SK-N-SH treated with all-trans-retinoic acid at 6 μM for 48 hours (cell line): ENCODE measurements at regions not wholly inside any gene's neighbourhood (a gene's known extent, or its start where the extent isn't known, plus 50 kb on each side); places are given as distances from the start of the nearest gene placed in this dataset.

ENCODE experiments used
- ATAC-seq: fragments of 200-7000 bp; cut with Tn5 transposase; 3 replicates; pipeline ENCODE4 v1.9.1; 2020; ENCODE audit warnings: mild to moderate bottlenecking, moderate library complexity
- ARNTL ChIP-seq: fragments of 450-650 bp; formaldehyde crosslinking; IDR thresholded peaks from 2 replicates; pipeline ENCODE4 v1.5.0; 2020; ENCODE audit warnings: low read depth, mild to moderate bottlenecking, moderate library complexity, borderline replicate concordance
- BACH2 ChIP-seq: fragments of 250-450 bp; sonication (Bioruptor Pico); IDR thresholded peaks from 2 replicates; pipeline ENCODE4 v1.9.0; 2021; ENCODE audit warnings: mild to moderate bottlenecking, borderline replicate concordance
- CSDC2 ChIP-seq: fragments of 250-450 bp; sonication (Bioruptor Pico); IDR thresholded peaks from 2 replicates; pipeline ENCODE4 v1.5.0; 2020; ENCODE audit warnings: mild to moderate bottlenecking, moderate library complexity
- GLIS3 ChIP-seq: fragments of 250-450 bp; sonication (Bioruptor Pico); IDR thresholded peaks from 2 replicates; pipeline ENCODE4 v1.5.0; 2020; ENCODE audit warnings: mild to moderate bottlenecking, moderate library complexity
- ISL1 ChIP-seq: fragments of 250-450 bp; sonication (Bioruptor Pico); IDR thresholded peaks from 2 replicates; pipeline ENCODE4 v2.1.2; 2022; ENCODE audit warnings: mild to moderate bottlenecking, moderate library complexity
- OSR1 ChIP-seq: fragments of 250-450 bp; sonication (Bioruptor Pico); IDR thresholded peaks from 2 replicates; pipeline ENCODE4 v1.8.0; 2022; ENCODE audit warnings: moderate library complexity, mild to moderate bottlenecking, inconsistent platforms
- POU6F1 ChIP-seq: fragments of 250-450 bp; sonication (Bioruptor Pico); IDR thresholded peaks from 2 replicates; pipeline ENCODE4 v1.8.0; 2021; ENCODE audit warnings: low read depth, mild to moderate bottlenecking, moderate library complexity, borderline replicate concordance
- PPARA ChIP-seq: fragments of 250-450 bp; sonication (Bioruptor Pico); IDR thresholded peaks from 2 replicates; pipeline ENCODE4 v1.5.0; 2020; ENCODE audit warnings: mild to moderate bottlenecking, borderline replicate concordance
- RARB ChIP-seq: fragments of 250-450 bp; sonication (Bioruptor Pico); IDR thresholded peaks from 2 replicates; pipeline ENCODE4 v1.8.0; 2021; ENCODE audit warnings: mild to moderate bottlenecking, moderate library complexity
- SNAI2 ChIP-seq: fragments of 250-450 bp; sonication (Bioruptor Pico); IDR thresholded peaks from 2 replicates; pipeline ENCODE4 v1.5.0; 2020; ENCODE audit warnings: mild to moderate bottlenecking, moderate library complexity
- TCF4 ChIP-seq: fragments of 250-450 bp; sonication (Bioruptor Pico); IDR thresholded peaks from 2 replicates; pipeline ENCODE4 v1.8.0; 2021; ENCODE audit warnings: mild to moderate bottlenecking, moderate library complexity, borderline replicate concordance
- TOX ChIP-seq: fragments of 250-450 bp; sonication (Bioruptor Pico); IDR thresholded peaks from 2 replicates; pipeline ENCODE4 v1.8.0; 2021; ENCODE audit warnings: mild to moderate bottlenecking, moderate library complexity, borderline replicate concordance
- TSHZ2 ChIP-seq: fragments of 250-450 bp; sonication (Bioruptor Pico); IDR thresholded peaks from 2 replicates; pipeline ENCODE4 v1.5.0; 2020; ENCODE audit warnings: mild to moderate bottlenecking, moderate library complexity
- ZFP3 ChIP-seq: fragments of 250-450 bp; sonication (Bioruptor Pico); IDR thresholded peaks from 2 replicates; pipeline ENCODE4 v1.5.0; 2020; ENCODE audit warnings: mild to moderate bottlenecking, moderate library complexity
- ZFP30 ChIP-seq: fragments of 450-650 bp; formaldehyde crosslinking; IDR thresholded peaks from 2 replicates; pipeline ENCODE4 v1.5.0; 2022; ENCODE audit warnings: mild to moderate bottlenecking, moderate library complexity
- ZNF565 ChIP-seq: fragments of 450-650 bp; formaldehyde crosslinking; conservative IDR thresholded peaks from 2 replicates; pipeline ENCODE4 v1.5.0; 2020; ENCODE audit warnings: low read depth, mild to moderate bottlenecking, moderate library complexity
- ZNF70 ChIP-seq: fragments of 450-650 bp; formaldehyde crosslinking; IDR thresholded peaks from 2 replicates; pipeline ENCODE4 v1.5.0; 2020; ENCODE audit warnings: mild to moderate bottlenecking, moderate library complexity
- ZNF8 ChIP-seq: fragments of 450-650 bp; formaldehyde crosslinking; IDR thresholded peaks from 2 replicates; pipeline ENCODE4 v1.5.0; 2020; ENCODE audit warnings: mild to moderate bottlenecking, moderate library complexity
- TF ChIP-seq, protein P1 (sequence below): fragments of 250-450 bp; sonication (Bioruptor Pico); IDR thresholded peaks from 2 replicates; pipeline ENCODE4 v1.5.1; 2020; ENCODE audit warnings: low read depth, mild to moderate bottlenecking, moderate library complexity
- TF ChIP-seq, protein P2 (sequence below): fragments of 250-450 bp; sonication (Bioruptor Pico); IDR thresholded peaks from 2 replicates; pipeline ENCODE4 v1.8.0; 2020; ENCODE audit warnings: mild to moderate bottlenecking, moderate library complexity, borderline replicate concordance

- no peak for TF ChIP-seq ZNF70 (CRISPR knock-in tag)
- TF ChIP-seq SNAI2: no peak
- no peak for TF ChIP-seq TCF4
- no peak for TF ChIP-seq ZNF8 (CRISPR knock-in tag)
- TF ChIP-seq, protein P1, sequence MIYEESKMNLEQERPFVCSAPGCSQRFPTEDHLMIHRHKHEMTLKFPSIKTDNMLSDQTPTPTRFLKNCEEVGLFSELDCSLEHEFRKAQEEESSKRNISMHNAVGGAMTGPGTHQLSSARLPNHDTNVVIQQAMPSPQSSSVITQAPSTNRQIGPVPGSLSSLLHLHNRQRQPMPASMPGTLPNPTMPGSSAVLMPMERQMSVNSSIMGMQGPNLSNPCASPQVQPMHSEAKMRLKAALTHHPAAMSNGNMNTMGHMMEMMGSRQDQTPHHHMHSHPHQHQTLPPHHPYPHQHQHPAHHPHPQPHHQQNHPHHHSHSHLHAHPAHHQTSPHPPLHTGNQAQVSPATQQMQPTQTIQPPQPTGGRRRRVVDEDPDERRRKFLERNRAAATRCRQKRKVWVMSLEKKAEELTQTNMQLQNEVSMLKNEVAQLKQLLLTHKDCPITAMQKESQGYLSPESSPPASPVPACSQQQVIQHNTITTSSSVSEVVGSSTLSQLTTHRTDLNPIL (CRISPR knock-in tag): no peak
- TF ChIP-seq RARB: no peak
- TF ChIP-seq ZFP30 (CRISPR knock-in tag): no peak
- TF ChIP-seq BACH2 (CRISPR knock-in tag): no peak
- TF ChIP-seq GLIS3 (CRISPR knock-in tag): no peak
- TF ChIP-seq ISL1: no peak
- TF ChIP-seq ARNTL: no peak
- ATAC-seq: no peak
Observed at GRCh38 chr14:56884617-56885016, 74.3 kb upstream of the OTX2 start.

DNA sequence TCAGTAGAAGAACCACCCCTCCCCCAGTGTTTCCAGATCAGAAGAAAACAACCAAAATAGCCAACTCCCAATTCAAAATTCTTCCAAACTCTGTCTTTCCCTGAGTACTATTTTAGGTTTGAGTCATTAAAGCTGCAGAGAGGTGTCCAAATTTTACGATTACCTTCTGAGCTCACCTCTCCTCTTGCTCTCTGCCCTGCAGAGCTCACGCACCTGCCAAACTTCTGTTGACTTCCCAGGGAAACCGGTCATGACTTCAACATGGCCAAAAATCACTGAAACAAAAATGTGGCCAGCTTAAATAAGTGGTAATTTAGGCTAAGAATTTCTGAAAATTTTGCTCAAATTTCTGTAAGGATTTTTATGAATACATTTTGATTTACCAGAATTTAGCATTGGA is 70.9 kb upstream of the OTX2 start:
- TF ChIP-seq, protein P2, sequence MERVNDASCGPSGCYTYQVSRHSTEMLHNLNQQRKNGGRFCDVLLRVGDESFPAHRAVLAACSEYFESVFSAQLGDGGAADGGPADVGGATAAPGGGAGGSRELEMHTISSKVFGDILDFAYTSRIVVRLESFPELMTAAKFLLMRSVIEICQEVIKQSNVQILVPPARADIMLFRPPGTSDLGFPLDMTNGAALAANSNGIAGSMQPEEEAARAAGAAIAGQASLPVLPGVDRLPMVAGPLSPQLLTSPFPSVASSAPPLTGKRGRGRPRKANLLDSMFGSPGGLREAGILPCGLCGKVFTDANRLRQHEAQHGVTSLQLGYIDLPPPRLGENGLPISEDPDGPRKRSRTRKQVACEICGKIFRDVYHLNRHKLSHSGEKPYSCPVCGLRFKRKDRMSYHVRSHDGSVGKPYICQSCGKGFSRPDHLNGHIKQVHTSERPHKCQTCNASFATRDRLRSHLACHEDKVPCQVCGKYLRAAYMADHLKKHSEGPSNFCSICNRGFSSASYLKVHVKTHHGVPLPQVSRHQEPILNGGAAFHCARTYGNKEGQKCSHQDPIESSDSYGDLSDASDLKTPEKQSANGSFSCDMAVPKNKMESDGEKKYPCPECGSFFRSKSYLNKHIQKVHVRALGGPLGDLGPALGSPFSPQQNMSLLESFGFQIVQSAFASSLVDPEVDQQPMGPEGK (CRISPR knock-in tag): no peak
- ATAC-seq: no peak

DNA sequence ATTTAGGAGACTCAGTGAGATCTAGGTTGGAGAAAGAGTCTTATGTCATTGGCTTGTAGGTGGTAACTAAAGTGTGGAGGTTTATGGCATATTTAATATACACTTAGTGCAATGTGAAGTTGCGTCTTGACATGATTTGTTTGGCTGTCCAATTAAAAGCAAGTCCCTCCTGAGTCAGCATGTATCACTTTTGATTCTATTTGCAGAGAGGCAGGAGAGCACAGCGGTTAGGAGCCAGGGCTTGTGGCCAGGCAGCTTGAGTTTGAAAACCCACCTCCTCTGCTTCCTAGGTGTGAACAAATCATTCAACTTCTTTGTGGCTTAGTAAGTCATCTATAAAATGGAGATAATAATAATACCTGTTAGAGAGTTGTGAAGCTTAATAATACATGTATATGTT is 68.5 kb upstream of the OTX2 start:
- no peak for ATAC-seq
- TF ChIP-seq ZNF70 (CRISPR knock-in tag) (no peak), TCF4 (no peak), RARB (no peak), BACH2 (CRISPR knock-in tag) (no peak), POU6F1 (CRISPR knock-in tag) (no peak), OSR1 (CRISPR knock-in tag) (no peak), ISL1 (no peak), TOX (CRISPR knock-in tag) (no peak), ZFP3 (no peak), TSHZ2 (CRISPR knock-in tag) (no peak), ZNF8 (CRISPR knock-in tag) (no peak), ZNF565 (CRISPR knock-in tag) (no peak), CSDC2 (no peak), PPARA (CRISPR knock-in tag) (no peak), ZFP30 (CRISPR knock-in tag) (no peak)
- TF ChIP-seq, protein P1 (CRISPR knock-in tag): no peak
- TF ChIP-seq, protein P2 (CRISPR knock-in tag): no peak
